ENCODE measurements at regions not wholly inside any gene's neighbourhood (a gene's known extent, or its start where the extent isn't known, plus 50 kb on each side); places are given as distances from the start of the nearest gene placed in this dataset.

GRCh38 chr1:82813386-82813785 lies 1012.7 kb downstream of the ADGRL2 start:
- ATAC-seq (ENCODE audit: low read depth) (no peak), DNase-seq (ENCODE audit: low spot score) (no peak)
- H3K4me3 ChIP-seq (ENCODE audit: severe bottlenecking), result no peak overlapping the region
- H3K36me3 ChIP-seq (ENCODE audit: low read depth), result no peaks in the 10 kb centered on the region
- H3K4me1 ChIP-seq (ENCODE audit: insufficient read depth, poor library complexity, severe bottlenecking), result no peaks in the 10 kb centered on the region
- H3K27ac ChIP-seq (ENCODE audit: poor library complexity, severe bottlenecking), result no peak overlapping the region
- H3K9me3 ChIP-seq (ENCODE audit: severe bottlenecking), result no peaks in the 10 kb centered on the region
- H3K27me3 ChIP-seq (ENCODE audit: insufficient read depth, poor library complexity, severe bottlenecking), result no peaks in the 10 kb centered on the region
- TF ChIP-seq CTCF (IDR thresholded peaks at IDR 0.05; ENCODE audit: poor library complexity, severe bottlenecking), result no peak

GRCh38 chr1:82810601-82811000 lies 1009.9 kb downstream of the ADGRL2 start:
- Histone ChIP-seq H3K27ac (ENCODE audit: poor library complexity, severe bottlenecking) (no peak overlapping the region), H3K4me3 (ENCODE audit: severe bottlenecking) (no peak overlapping the region), H3K9me3 (ENCODE audit: severe bottlenecking) (no peaks in the 10 kb centered on the region), H3K4me1 (ENCODE audit: insufficient read depth, poor library complexity, severe bottlenecking) (no peaks in the 10 kb centered on the region), H3K36me3 (ENCODE audit: low read depth) (no peaks in the 10 kb centered on the region), H3K27me3 (ENCODE audit: insufficient read depth, poor library complexity, severe bottlenecking) (no peaks in the 10 kb centered on the region)
- ATAC-seq (ENCODE audit: low read depth) (no peak), DNase-seq (ENCODE audit: low spot score) (no peak)
- TF ChIP-seq CTCF (IDR thresholded peaks at IDR 0.05; ENCODE audit: poor library complexity, severe bottlenecking), result no peak

GRCh38 chr1:82807563-82807962 lies 1006.8 kb downstream of the ADGRL2 start:
- DNase-seq (ENCODE audit: low spot score), result no peak
- Histone ChIP-seq H3K36me3 (ENCODE audit: low read depth) (no peaks in the 10 kb centered on the region), H3K4me1 (ENCODE audit: insufficient read depth, poor library complexity, severe bottlenecking) (no peaks in the 10 kb centered on the region), H3K4me3 (ENCODE audit: severe bottlenecking) (no peak overlapping the region), H3K27me3 (ENCODE audit: insufficient read depth, poor library complexity, severe bottlenecking) (no peaks in the 10 kb centered on the region), H3K9me3 (ENCODE audit: severe bottlenecking) (no peaks in the 10 kb centered on the region), H3K27ac (ENCODE audit: poor library complexity, severe bottlenecking) (no peak overlapping the region)
- no peak for ATAC-seq (ENCODE audit: low read depth)
- no peak for TF ChIP-seq CTCF (IDR thresholded peaks at IDR 0.05; ENCODE audit: poor library complexity, severe bottlenecking)

GRCh38 chr1:82806133-82806532 lies 1005.4 kb downstream of the ADGRL2 start:
- Histone ChIP-seq H3K9me3 (ENCODE audit: severe bottlenecking) (no peaks in the 10 kb centered on the region), H3K4me1 (ENCODE audit: insufficient read depth, poor library complexity, severe bottlenecking) (no peaks in the 10 kb centered on the region), H3K4me3 (ENCODE audit: severe bottlenecking) (no peak overlapping the region), H3K36me3 (ENCODE audit: low read depth) (no peaks in the 10 kb centered on the region), H3K27ac (ENCODE audit: poor library complexity, severe bottlenecking) (no peak overlapping the region), H3K27me3 (ENCODE audit: insufficient read depth, poor library complexity, severe bottlenecking) (no peaks in the 10 kb centered on the region)
- no peak for DNase-seq (ENCODE audit: low spot score)
- TF ChIP-seq CTCF (IDR thresholded peaks at IDR 0.05; ENCODE audit: poor library complexity, severe bottlenecking), result no peak
- no peak for ATAC-seq (ENCODE audit: low read depth)

GRCh38 chr1:82801176-82801575 lies 1000.4 kb downstream of the ADGRL2 start:
- H3K4me1 ChIP-seq (ENCODE audit: insufficient read depth, poor library complexity, severe bottlenecking), result no peaks in the 10 kb centered on the region
- DNase-seq (ENCODE audit: low spot score) (no peak), ATAC-seq (ENCODE audit: low read depth) (no peak)

More at GRCh38 chr1:82801176-82801575, 1000.4 kb downstream of the ADGRL2 start:
- no peak for TF ChIP-seq CTCF (IDR thresholded peaks at IDR 0.05; ENCODE audit: poor library complexity, severe bottlenecking)
- H3K27me3 ChIP-seq (ENCODE audit: insufficient read depth, poor library complexity, severe bottlenecking), result no peaks in the 10 kb centered on the region
- H3K27ac ChIP-seq (ENCODE audit: poor library complexity, severe bottlenecking), result no peak overlapping the region
- no peak overlapping the region for H3K4me3 ChIP-seq (ENCODE audit: severe bottlenecking)
- no peaks in the 10 kb centered on the region for H3K9me3 ChIP-seq (ENCODE audit: severe bottlenecking)
- no peaks in the 10 kb centered on the region for H3K36me3 ChIP-seq (ENCODE audit: low read depth)
